Hepatocyte (in vitro differentiated cells): ENCODE measurements at regions not wholly inside any gene's neighbourhood (a gene's known extent, or its start where the extent isn't known, plus 50 kb on each side); places are given as distances from the start of the nearest gene placed in this dataset.

Experiments
- DNase-seq: peaks from one replicate; pipeline ENCODE4 v3.0.0-alpha.2; 2016; ENCODE audit warnings: low spot score
- H2AFZ ChIP-seq: fragments of 200-600 bp; sonication (generic); 2 replicates; pipeline ENCODE4 v1.6.0; 2016; ENCODE audit warnings: antibody characterized with exemption, mild to moderate bottlenecking
- H3K27ac ChIP-seq: fragments of 200-600 bp; sonication (generic); 2 replicates; pipeline ENCODE4 v1.5.1; 2016; ENCODE audit warnings: mild to moderate bottlenecking
- H3K27me3 ChIP-seq: fragments of 200-600 bp; sonication (generic); 2 replicates; pipeline ENCODE4 v1.6.1; 2016
- H3K36me3 ChIP-seq: fragments of 200-600 bp; sonication (generic); replicated peaks from 2 replicates; pipeline ENCODE4 v1.5.1; 2016; ENCODE audit warnings: low read depth; ENCODE audit not compliant: insufficient read depth
- H3K4me1 ChIP-seq: fragments of 200-600 bp; sonication (generic); 2 replicates; pipeline ENCODE4 v1.5.1; 2016; ENCODE audit warnings: mild to moderate bottlenecking, moderate library complexity; ENCODE audit not compliant: insufficient read depth
- H3K4me2 ChIP-seq: fragments of 200-600 bp; sonication (generic); 2 replicates; pipeline ENCODE4 v1.6.0; 2016
- H3K4me3 ChIP-seq: fragments of 200-600 bp; sonication (generic); 2 replicates; pipeline ENCODE4 v1.5.1; 2016; ENCODE audit warnings: mild to moderate bottlenecking
- H3K79me2 ChIP-seq: fragments of 200-600 bp; sonication (generic); 2 replicates; pipeline ENCODE4 v1.6.0; 2017; ENCODE audit warnings: mild to moderate bottlenecking
- H3K9me2 ChIP-seq: fragments of 200-600 bp; sonication (generic); replicated peaks from 2 replicates; pipeline ENCODE4 v1.6.0; 2017; ENCODE audit warnings: mild to moderate bottlenecking; ENCODE audit not compliant: insufficient read depth
- H3K9me3 ChIP-seq: fragments of 200-600 bp; sonication (generic); 2 replicates; pipeline ENCODE4 v1.5.1; 2016; ENCODE audit warnings: low read depth, mild to moderate bottlenecking
- H4K20me1 ChIP-seq: fragments of 200-600 bp; sonication (generic); 2 replicates; pipeline ENCODE4 v1.6.0; 2016; ENCODE audit warnings: mild to moderate bottlenecking; ENCODE audit not compliant: insufficient read depth, poor library complexity, severe bottlenecking
- CTCF ChIP-seq: fragments of 200-600 bp; sonication (generic); IDR thresholded peaks from 2 replicates; pipeline ENCODE4 v1.5.1; 2016; ENCODE audit warnings: antibody characterized with exemption, mild to moderate bottlenecking; ENCODE audit not compliant: poor library complexity
- EZH2 ChIP-seq: fragments of 200-600 bp; sonication (generic); IDR thresholded peaks from 2 replicates; pipeline ENCODE4 v1.6.1; 2016; ENCODE audit warnings: antibody characterized with exemption, mild to moderate bottlenecking, borderline replicate concordance
- EZH2phosphoT487 ChIP-seq: fragments of 200-600 bp; sonication (generic); IDR thresholded peaks from one replicate; pipeline ENCODE4 v1.6.1; 2018; ENCODE audit warnings: antibody characterized with exemption, mild to moderate bottlenecking, low read depth, moderate library complexity; ENCODE audit not compliant: unreplicated experiment, severe bottlenecking
- WGBS: methylation state at CpG from one replicate; pipeline ENCODE4 v1.1.6; 2016; ENCODE audit warnings: low lambda C conversion rate; ENCODE audit errors: missing lambda C conversion rate; 5-methylcytosine and 5-hydroxymethylcytosine counted together

- Histone ChIP-seq H3K27ac (no peak overlapping the region), H3K4me3 (no peak overlapping the region), H2AFZ (no peak overlapping the region), H3K79me2 (no peaks in the 10 kb centered on the region), H3K27me3 (no peaks in the 10 kb centered on the region), H3K4me2 (no peak overlapping the region), H3K9me2 (no peaks in the 10 kb centered on the region), H3K9me3 (no peaks in the 10 kb centered on the region), H3K36me3 (no peaks in the 10 kb centered on the region), H3K4me1 (no peaks in the 10 kb centered on the region), H4K20me1 (no peaks in the 10 kb centered on the region)
- DNase-seq, result no peak
- 96% methylated on average over 3 of the region's 3 CpGs for WGBS
- TF ChIP-seq EZH2phosphoT487, result no peak
- TF ChIP-seq CTCF, result no peak
- no peak for TF ChIP-seq EZH2
Measured at GRCh38 chr9:3575821-3576220, 50.0 kb upstream of the RFX3 start.
